KOPT-K1 (cell line): ENCODE measurements at regions not wholly inside any gene's neighbourhood (a gene's known extent, or its start where the extent isn't known, plus 50 kb on each side); places are given as distances from the start of the nearest gene placed in this dataset.

ENCODE experiments used
- H3K27ac ChIP-seq: fragments of 200-600 bp; sonication (generic); 2 replicates; pipeline ENCODE4 v1.5.1; 2016; ENCODE audit warnings: antibody characterized with exemption, mild to moderate bottlenecking, low read depth, low read length; ENCODE audit not compliant: poor library complexity, severe bottlenecking
- H3K36me3 ChIP-seq: fragments of 200-600 bp; sonication (generic); 2 replicates; pipeline ENCODE4 v1.5.1; 2017; ENCODE audit warnings: antibody characterized with exemption, mild to moderate bottlenecking, low read length, moderate library complexity; ENCODE audit not compliant: insufficient read depth
- H3K9me3 ChIP-seq: fragments of 200-600 bp; sonication (generic); 2 replicates; pipeline ENCODE4 v1.5.1; 2017; ENCODE audit warnings: antibody characterized with exemption, low read length, mild to moderate bottlenecking; ENCODE audit not compliant: insufficient read depth, poor library complexity, severe bottlenecking

DNA sequence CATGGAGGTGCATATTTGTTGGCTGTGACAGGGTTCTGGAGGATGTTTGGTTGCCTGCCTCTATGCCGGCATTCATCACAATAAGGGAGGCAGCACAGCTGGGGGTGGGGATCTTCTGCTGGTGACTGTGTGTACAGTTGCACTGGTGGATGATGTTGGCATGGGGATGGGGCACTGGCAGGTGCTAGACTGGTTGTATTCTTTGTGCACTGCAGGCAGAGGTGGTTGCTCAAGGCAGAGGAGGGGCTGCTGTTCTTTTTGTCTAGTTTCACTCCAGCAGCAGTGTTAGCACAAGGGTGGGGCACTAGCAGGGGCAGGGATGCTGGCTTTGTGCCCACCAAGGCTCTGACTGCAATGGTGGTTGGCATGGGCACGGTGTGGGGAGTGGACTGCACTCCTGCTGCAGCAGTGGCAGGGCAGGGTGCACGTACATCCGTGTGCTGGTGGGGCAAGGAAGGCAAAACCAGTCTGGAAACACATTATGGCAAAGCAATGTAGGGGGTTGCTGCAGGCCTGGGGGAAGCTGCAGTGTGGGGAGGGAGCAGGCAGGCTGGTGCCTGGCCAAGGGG is 69.3 kb downstream of the ISOC1 start:
- H3K27ac ChIP-seq: no peak overlapping the region
- no peaks in the 10 kb centered on the region for H3K36me3 ChIP-seq
- peaks cover 11% of the 10 kb centered on the region for H3K9me3 ChIP-seq

GRCh38 chr5:129170050-129170449 is 75.5 kb downstream of the ISOC1 start:
- H3K27ac ChIP-seq: no peak overlapping the region

GRCh38 chr5:129171194-129171944 is 76.8 kb downstream of the ISOC1 start:
- Histone ChIP-seq H3K36me3 (no peaks in the 10 kb centered on the region), H3K27ac (no peak overlapping the region), H3K9me3 (no peaks in the 10 kb centered on the region)

More at GRCh38 chr5:129170050-129170449, 75.5 kb downstream of the ISOC1 start:
- no peaks in the 10 kb centered on the region for H3K36me3 ChIP-seq
- no peaks in the 10 kb centered on the region for H3K9me3 ChIP-seq

- no peaks in the 10 kb centered on the region for H3K9me3 ChIP-seq
- no peak overlapping the region for H3K27ac ChIP-seq
- no peaks in the 10 kb centered on the region for H3K36me3 ChIP-seq
Observed at GRCh38 chr5:129172580-129172979, 78.0 kb downstream of the ISOC1 start.

DNA sequence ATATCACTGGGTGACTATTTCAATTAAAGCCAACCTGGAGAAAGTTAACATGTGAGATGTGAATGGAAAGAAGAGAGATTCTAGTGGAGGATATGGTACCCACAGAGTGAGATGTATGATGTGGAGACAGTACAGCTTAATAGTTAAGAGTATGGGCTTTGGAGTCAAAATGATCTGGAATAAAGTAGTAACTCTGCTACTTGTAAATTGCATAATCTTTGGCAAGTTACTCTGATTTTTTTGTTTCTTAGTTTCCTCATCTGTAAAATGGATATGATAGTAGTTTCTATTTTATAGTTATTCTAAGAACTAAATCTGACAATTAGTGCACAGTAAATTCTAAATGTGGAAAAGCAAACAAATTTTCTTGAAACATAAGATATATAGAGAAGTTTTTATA is 79.2 kb downstream of the ISOC1 start:
- Histone ChIP-seq H3K27ac (no peak overlapping the region), H3K36me3 (no peaks in the 10 kb centered on the region), H3K9me3 (no peaks in the 10 kb centered on the region)

DNA sequence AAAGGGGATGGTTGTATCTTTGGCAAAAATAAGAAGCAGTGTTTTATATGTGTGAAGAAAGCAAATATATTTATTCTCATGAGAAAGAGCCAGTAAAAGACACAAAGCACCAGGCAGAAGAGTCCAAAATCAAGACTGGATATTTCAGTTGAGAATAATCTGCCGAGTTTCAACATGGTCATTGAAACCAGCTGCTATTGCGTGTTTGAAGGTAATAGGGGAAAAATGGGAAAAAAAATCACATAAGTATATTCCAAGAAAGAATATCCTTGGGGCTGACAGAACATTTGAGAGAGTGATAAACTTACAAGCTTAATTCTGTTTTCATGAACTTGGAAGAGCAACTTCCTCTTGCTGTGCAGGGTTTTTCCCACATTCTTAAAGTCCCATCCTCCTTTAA is 79.9 kb downstream of the ISOC1 start:
- Histone ChIP-seq H3K27ac (no peak overlapping the region), H3K9me3 (no peaks in the 10 kb centered on the region), H3K36me3 (no peaks in the 10 kb centered on the region)

DNA sequence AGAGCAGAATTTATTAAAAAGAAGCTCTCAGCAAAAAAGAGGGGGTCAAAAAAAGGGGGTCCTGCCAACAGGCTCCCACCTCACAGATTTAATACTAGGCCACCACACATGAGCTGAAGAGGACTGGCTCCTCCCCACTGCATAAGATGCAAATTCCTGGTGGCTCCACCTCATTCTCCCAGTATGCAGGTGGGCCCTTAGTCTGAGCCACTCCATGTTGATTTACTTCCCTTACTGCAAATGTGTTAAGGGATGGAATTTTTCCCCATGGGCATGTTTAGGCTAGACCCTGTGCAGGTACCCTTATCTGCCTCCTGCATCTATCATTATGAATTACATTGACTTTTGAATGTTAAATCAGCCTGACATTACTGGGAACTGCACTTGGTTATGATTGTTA is 82.9 kb downstream of the ISOC1 start:
- Histone ChIP-seq H3K9me3 (no peaks in the 10 kb centered on the region), H3K27ac (no peak overlapping the region), H3K36me3 (no peaks in the 10 kb centered on the region)

DNA sequence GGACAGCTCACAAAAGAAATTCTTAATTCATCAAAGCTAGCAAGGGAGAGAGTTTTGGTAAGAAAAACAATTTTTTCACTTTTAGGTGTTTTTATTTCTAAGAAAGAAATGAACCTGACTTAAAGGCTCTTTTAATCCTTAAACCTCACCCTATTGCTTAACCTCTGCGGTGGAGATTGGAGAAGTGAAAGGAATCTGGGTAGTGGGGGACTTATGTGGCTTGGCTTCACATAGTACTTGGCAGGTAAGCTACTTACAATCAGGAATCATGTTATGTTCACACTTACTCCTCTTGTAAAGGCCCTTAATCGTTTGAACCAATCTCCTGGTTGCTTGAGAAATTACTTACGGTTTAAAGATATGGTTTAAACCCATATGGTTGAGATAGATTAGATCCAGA is 104.8 kb downstream of the ISOC1 start:
- Histone ChIP-seq H3K9me3 (no peaks in the 10 kb centered on the region), H3K27ac (no peak overlapping the region), H3K36me3 (no peaks in the 10 kb centered on the region)

GRCh38 chr5:129204525-129204924 is 110.0 kb downstream of the ISOC1 start:
- Histone ChIP-seq H3K9me3 (no peaks in the 10 kb centered on the region), H3K27ac (no peak overlapping the region), H3K36me3 (no peaks in the 10 kb centered on the region)

- Histone ChIP-seq H3K27ac (no peak overlapping the region), H3K9me3 (no peaks in the 10 kb centered on the region), H3K36me3 (no peaks in the 10 kb centered on the region)
Observed at GRCh38 chr5:129216001-129216400, 121.5 kb downstream of the ISOC1 start.

DNA sequence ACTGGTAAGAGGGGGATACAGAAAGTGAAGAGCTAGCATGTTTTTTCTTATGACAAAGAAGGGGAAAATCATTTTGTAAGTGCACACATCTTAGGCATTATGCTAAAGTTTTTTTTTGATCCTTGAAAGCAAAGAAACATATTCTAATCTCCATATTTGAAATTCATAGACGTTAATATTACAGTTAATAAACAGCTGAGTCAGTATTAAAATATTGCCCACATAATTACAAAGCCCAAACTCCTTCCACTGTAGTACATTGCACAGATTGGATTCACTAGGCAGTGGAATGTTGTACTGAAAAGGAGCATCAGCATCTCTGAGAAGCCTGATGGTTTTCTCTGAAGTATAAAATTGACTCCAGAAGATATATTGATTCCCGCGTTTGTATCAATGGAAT is 122.6 kb downstream of the ISOC1 start:
- Histone ChIP-seq H3K9me3 (no peaks in the 10 kb centered on the region), H3K36me3 (no peaks in the 10 kb centered on the region), H3K27ac (no peak overlapping the region)

DNA sequence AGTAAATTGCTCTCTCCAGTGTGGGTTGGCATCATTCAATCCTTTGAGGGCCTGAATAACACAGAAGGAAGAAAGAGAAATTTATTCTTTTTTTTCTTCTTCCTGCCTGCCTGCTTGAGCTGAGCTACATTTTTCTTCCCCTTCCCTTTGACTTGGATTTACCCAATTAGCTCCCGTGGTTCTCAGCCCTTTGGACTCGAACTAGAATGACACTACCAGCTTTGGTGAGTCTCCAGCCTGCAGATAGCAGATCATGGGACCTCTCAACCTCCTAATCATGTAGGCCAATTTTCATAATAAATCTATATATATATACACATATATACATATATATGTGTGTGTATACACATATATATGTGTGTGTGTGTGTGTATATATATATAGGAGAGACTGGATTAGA is 128.6 kb downstream of the ISOC1 start:
- H3K9me3 ChIP-seq: no peaks in the 10 kb centered on the region
- no peak overlapping the region for H3K27ac ChIP-seq
- H3K36me3 ChIP-seq: no peaks in the 10 kb centered on the region

GRCh38 chr5:129228577-129228976 is 134.0 kb downstream of the ISOC1 start:
- no peaks in the 10 kb centered on the region for H3K36me3 ChIP-seq
- H3K9me3 ChIP-seq: no peaks in the 10 kb centered on the region
- H3K27ac ChIP-seq: no peak overlapping the region

GRCh38 chr5:129241755-129242154 is 147.2 kb downstream of the ISOC1 start:
- Histone ChIP-seq H3K27ac (no peak overlapping the region), H3K9me3 (no peaks in the 10 kb centered on the region), H3K36me3 (no peaks in the 10 kb centered on the region)

DNA sequence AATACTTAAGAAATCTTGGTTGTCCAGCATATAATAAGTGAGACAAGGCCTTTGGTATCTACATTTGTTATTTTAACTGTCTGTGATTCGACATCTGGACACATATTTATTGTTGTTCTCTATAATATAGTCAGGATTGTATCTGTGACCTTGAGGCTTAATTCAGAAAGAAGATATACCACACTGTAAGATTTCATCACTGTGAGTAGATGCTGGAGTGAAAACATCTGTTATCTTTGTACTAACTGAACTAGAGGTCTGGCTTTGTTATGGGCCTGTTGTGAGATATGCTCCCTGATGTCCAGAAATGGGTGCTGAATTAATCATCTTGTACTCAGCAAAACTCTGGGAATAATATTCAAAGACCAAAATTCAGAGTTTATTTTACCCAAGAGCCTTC is 148.5 kb downstream of the ISOC1 start:
- H3K27ac ChIP-seq: no peak overlapping the region
- H3K36me3 ChIP-seq: no peaks in the 10 kb centered on the region
- H3K9me3 ChIP-seq: no peaks in the 10 kb centered on the region

DNA sequence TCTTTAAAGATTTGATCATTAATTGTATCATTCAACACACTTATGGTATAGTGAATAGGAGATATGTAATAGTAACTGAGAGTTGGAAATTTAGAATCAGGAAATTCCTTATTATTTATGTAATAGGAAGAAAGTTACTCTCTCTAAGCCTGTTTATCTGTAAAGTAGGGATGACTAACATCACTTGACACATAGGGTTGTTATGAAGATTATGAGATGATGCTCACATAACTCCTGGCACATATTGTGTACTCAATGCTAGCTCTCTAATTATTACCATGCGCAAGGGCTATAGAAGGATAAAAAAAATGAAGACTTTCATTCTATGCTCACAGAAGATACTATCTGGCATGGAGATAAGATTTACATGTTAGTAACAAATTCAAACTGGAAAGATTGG is 149.9 kb downstream of the ISOC1 start:
- H3K36me3 ChIP-seq: no peaks in the 10 kb centered on the region
- no peak overlapping the region for H3K27ac ChIP-seq
- no peaks in the 10 kb centered on the region for H3K9me3 ChIP-seq
